BJ (cell line): ENCODE measurements at regions not wholly inside any gene's neighbourhood (a gene's known extent, or its start where the extent isn't known, plus 50 kb on each side); places are given as distances from the start of the nearest gene placed in this dataset.

Experiments
- CTCF ChIA-PET: fragments of 350-600 bp; formaldehyde crosslinking; extraction: SDS; loops from one replicate; lab custom pipeline; 2021; ENCODE audit warnings: antibody characterized with exemption, inconsistent platforms; lab: Yijun Ruan, JAX
- POLR2A ChIA-PET: fragments of 300-600 bp; sonication (Branson Sonifier 250); formaldehyde crosslinking; extraction: SDS; loops from one replicate; lab custom pipeline; 2021; ENCODE audit warnings: antibody characterized with exemption; lab: Charles Lee
- DNase-seq: peaks from one replicate; pipeline ENCODE4 v3.0.0-alpha.2; 2011; ENCODE audit warnings: low read depth
- H3K27me3 ChIP-seq: 2 replicates; pipeline ENCODE4 v1.6.0; 2011; ENCODE audit warnings: low read length; ENCODE audit not compliant: control insufficient read depth, insufficient read depth
- H3K36me3 ChIP-seq: 2 replicates; pipeline ENCODE4 v1.5.1; 2011; ENCODE audit warnings: low read length; ENCODE audit not compliant: control insufficient read depth, insufficient read depth
- H3K4me3 ChIP-seq: 2 replicates; pipeline ENCODE4 v1.5.1; 2011; ENCODE audit warnings: low read depth, mild to moderate bottlenecking, control low read depth, low read length
- TF ChIP-seq, protein P1 (sequence below): IDR thresholded peaks from 2 replicates; pipeline ENCODE4 v1.5.1; 2011; ENCODE audit warnings: low read depth, mild to moderate bottlenecking, control low read depth, inconsistent platforms, low read length, moderate library complexity; ENCODE audit not compliant: insufficient read depth

DNA sequence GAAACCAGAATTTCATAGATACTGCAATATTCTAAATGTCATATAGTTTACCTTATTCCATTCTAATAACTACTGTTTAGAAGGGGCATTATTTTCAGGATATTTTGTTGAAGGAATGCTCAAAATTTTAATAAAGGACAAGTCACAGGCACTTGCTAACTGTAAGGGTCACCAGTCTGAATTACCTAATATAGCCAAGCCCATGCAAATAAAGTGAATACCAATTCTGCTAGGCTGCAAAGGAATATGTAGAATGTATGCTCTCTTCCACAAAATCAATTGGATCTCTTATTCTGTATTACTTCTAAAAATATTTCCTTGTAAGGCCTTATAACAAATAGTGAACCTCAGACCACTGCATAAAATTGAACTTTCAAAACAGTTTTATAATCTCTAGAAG lies 52.3 kb upstream of the FAT4 start:
- TF ChIP-seq, protein P1, sequence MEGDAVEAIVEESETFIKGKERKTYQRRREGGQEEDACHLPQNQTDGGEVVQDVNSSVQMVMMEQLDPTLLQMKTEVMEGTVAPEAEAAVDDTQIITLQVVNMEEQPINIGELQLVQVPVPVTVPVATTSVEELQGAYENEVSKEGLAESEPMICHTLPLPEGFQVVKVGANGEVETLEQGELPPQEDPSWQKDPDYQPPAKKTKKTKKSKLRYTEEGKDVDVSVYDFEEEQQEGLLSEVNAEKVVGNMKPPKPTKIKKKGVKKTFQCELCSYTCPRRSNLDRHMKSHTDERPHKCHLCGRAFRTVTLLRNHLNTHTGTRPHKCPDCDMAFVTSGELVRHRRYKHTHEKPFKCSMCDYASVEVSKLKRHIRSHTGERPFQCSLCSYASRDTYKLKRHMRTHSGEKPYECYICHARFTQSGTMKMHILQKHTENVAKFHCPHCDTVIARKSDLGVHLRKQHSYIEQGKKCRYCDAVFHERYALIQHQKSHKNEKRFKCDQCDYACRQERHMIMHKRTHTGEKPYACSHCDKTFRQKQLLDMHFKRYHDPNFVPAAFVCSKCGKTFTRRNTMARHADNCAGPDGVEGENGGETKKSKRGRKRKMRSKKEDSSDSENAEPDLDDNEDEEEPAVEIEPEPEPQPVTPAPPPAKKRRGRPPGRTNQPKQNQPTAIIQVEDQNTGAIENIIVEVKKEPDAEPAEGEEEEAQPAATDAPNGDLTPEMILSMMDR = no peak
- no peak overlapping the region for H3K4me3 ChIP-seq
- POLR2A ChIA-PET = no interaction called here
- CTCF ChIA-PET = no interaction called here
- DNase-seq = no peak
- no peaks in the 10 kb centered on the region for H3K27me3 ChIP-seq
- H3K36me3 ChIP-seq = no peaks in the 10 kb centered on the region

DNA sequence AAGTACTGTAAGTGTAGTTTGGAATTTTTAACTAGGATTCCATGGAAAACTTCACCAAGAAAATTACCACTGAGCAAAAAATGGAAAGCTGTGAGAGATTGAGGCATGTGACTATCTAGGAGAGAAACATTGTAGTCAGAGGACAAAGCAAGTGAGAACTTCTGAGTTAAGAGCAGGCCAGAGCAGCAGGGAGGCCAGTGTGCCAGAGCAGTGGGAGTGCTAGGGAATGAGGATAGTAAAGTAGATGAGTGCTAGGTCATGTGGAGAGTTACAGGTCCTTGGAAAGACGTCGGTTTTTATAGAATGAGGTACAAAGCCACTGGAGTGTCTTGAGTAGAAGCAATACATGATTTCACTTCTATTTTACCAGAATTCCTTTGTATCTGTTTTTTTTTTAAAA lies 52.7 kb upstream of the FAT4 start:
- TF ChIP-seq, protein P1 = no peak
- ChIA-PET CTCF (no interaction called here), POLR2A (no interaction called here)
- Histone ChIP-seq H3K27me3 (no peaks in the 10 kb centered on the region), H3K36me3 (no peaks in the 10 kb centered on the region), H3K4me3 (no peak overlapping the region)
- no peak for DNase-seq

DNA sequence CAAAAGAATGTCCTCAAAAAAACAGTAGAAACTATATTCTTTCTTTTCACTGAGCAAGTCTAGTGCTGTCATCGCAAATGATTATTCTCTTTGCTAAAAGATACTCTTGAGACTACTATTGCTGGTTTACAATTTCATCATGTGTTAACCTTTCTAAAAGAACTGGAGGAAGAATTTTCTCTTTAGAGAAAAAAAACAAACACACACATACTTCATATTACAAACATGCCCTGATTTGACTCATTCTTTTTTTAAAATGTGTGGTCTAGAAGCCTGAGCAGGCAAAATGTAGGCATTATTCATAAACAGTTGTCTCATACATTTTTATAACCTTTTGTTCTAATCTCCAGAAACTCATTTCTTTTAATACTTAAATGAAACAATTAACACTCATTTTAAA lies 60.6 kb upstream of the FAT4 start:
- no peaks in the 10 kb centered on the region for H3K27me3 ChIP-seq
- H3K4me3 ChIP-seq = no peak overlapping the region
- CTCF ChIA-PET = no interaction called here
- H3K36me3 ChIP-seq = no peaks in the 10 kb centered on the region
- POLR2A ChIA-PET = no interaction called here
- TF ChIP-seq, protein P1 = no peak
- peak; percentile 11 for DNase-seq

DNA sequence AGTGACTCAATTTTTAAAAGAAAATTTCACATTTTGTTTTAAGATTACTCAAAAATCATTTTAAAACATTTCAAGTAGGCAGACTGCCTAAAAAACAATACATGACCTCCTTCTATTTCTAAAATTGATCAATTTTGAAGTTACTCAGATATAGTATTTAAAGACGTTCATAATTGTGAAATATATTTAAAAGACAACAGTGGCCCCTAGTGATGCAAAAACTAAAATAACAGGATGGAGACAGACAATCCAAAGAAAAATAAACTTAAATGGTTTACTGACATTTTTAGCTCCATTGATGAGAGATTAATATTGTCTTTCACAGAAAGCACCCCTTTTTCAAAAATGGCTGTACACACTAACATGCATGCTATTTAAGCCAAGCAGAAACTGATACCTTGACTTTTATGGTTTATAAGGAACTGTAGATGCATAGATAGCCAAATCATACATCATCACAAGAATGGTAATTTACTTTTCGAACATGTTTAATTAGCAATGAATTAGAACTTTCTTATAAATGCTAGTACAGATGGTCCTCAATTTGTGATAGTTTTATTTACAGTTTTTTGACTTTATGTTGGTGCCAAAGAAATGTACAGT lies 69.8 kb upstream of the FAT4 start:
- DNase-seq = no peak
- H3K4me3 ChIP-seq = no peak overlapping the region
- CTCF ChIA-PET = interaction anchor here (0.7 to 2.7 kb wide), 7 partner anchors 8 to 917 kb away, joined by 3 to 16 read pairs (median 4); no protein-coding TSS in a partner anchor
- TF ChIP-seq, protein P1 = peak; percentile 34
- POLR2A ChIA-PET = no interaction called here
- no peaks in the 10 kb centered on the region for H3K27me3 ChIP-seq
- no peaks in the 10 kb centered on the region for H3K36me3 ChIP-seq

DNA sequence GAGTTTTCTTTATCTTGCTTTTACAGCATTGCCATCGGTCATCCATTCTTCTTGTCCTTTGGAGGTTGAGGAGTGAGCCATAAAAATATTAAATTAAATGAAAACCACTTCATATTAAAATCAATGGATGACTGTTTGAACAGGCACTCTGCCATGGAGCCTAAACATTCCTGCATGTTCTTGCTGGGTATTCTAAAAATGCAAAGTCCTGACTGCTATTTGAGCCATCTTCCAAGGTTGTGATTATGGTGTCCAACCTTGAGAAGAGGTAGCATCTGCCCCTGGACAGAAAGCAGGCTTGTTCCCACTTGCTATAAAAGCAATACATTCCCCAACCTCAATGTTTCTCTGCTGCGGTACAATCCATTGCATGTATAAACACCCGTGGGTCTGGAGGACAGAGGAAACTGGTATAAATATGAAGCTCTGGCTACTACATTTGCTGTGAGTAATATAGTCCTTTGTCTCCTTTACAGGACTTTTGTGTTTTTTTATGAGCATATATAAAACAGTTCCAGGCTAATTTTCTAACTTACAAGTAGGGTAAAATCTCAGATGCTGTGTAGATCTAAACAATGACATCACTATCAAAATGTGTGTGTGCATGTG lies 70.9 kb upstream of the FAT4 start:
- DNase-seq = no peak
- TF ChIP-seq, protein P1 = no peak
- no peak overlapping the region for H3K4me3 ChIP-seq
- POLR2A ChIA-PET = no interaction called here
- no peaks in the 10 kb centered on the region for H3K36me3 ChIP-seq
- no peaks in the 10 kb centered on the region for H3K27me3 ChIP-seq
- CTCF ChIA-PET = interaction anchor here (0.6 to 2.7 kb wide), 6 partner anchors 11 to 921 kb away, joined by 3 to 16 read pairs (median 4); no protein-coding TSS in a partner anchor
